HG03558 (cell line): ENCODE measurements at regions not wholly inside any gene's neighbourhood (a gene's known extent, or its start where the extent isn't known, plus 50 kb on each side); places are given as distances from the start of the nearest gene placed in this dataset.
"Not testable (repeated sequence)": the region's sequence is repeated elsewhere in the genome, so short reads cannot be mapped to it uniquely, and the experiment has no call there.

ENCODE experiments used
- ATAC-seq: cut with Tn5 transposase; IDR thresholded peaks from one replicate; pipeline ENCODE4 v1.9.1; 2021; ENCODE audit warnings: moderate number of reproducible peaks; ENCODE audit not compliant: unreplicated experiment; ENCODE audit errors: extremely low read depth

GRCh38 chr10:111551001-111551400 lies 474.2 kb downstream of the ADRA2A start:
- no peak for ATAC-seq

- no peak for ATAC-seq
These were observed 479.8 kb downstream of the ADRA2A start for GRCh38 chr10:111556666-111557065.

- no peak for ATAC-seq
These were observed 481.4 kb downstream of the ADRA2A start for GRCh38 chr10:111558211-111558610.

- ATAC-seq, result no peak
These were observed 483.2 kb downstream of the ADRA2A start for GRCh38 chr10:111560027-111560426.

GRCh38 chr10:111561124-111561523 lies 484.3 kb downstream of the ADRA2A start:
- ATAC-seq, result no peak

GRCh38 chr10:111565542-111565941 lies 488.7 kb downstream of the ADRA2A start:
- ATAC-seq, result no peak

GRCh38 chr10:111578076-111578475 lies 501.2 kb downstream of the ADRA2A start:
- no peak for ATAC-seq

- ATAC-seq, result no peak
These were observed 502.6 kb downstream of the ADRA2A start for GRCh38 chr10:111579473-111579872.

GRCh38 chr10:111590703-111591102 lies 513.9 kb downstream of the ADRA2A start:
- ATAC-seq, result no peak

GRCh38 chr10:111593578-111593977 lies 516.7 kb downstream of the ADRA2A start:
- ATAC-seq, result no peak

GRCh38 chr10:111595173-111595572 lies 518.3 kb downstream of the ADRA2A start:
- no peak for ATAC-seq

GRCh38 chr10:111598433-111599059 lies 521.7 kb downstream of the ADRA2A start:
- peak; percentile 93 for ATAC-seq

- ATAC-seq, result no peak
These were observed 523.1 kb downstream of the ADRA2A start for GRCh38 chr10:111599943-111600342.

GRCh38 chr10:111600772-111601171 lies 523.9 kb downstream of the ADRA2A start:
- no peak for ATAC-seq

- ATAC-seq, result no peak
These were observed 535.4 kb downstream of the ADRA2A start for GRCh38 chr10:111612273-111612672.

GRCh38 chr10:111634191-111634590 lies 549.4 kb downstream of the GPAM start:
- ATAC-seq, result no peak

- ATAC-seq, result no peak
These were observed 537.5 kb downstream of the GPAM start for GRCh38 chr10:111646021-111646420.

GRCh38 chr10:111648046-111648445 lies 535.5 kb downstream of the GPAM start:
- ATAC-seq, result no peak

- ATAC-seq, result not testable (repeated sequence)
These were observed 534.5 kb downstream of the GPAM start for GRCh38 chr10:111649080-111649479.

GRCh38 chr10:111650088-111650487 lies 533.5 kb downstream of the GPAM start:
- no peak for ATAC-seq

- no peak for ATAC-seq
These were observed 527.5 kb downstream of the GPAM start for GRCh38 chr10:111656066-111656465.

GRCh38 chr10:111677759-111678158 lies 505.8 kb downstream of the GPAM start:
- ATAC-seq, result no peak

GRCh38 chr10:111686796-111687195 lies 496.8 kb downstream of the GPAM start:
- no peak for ATAC-seq
